Stomach (tissue), 4 donors: ENCODE measurements at regions not wholly inside any gene's neighbourhood (a gene's known extent, or its start where the extent isn't known, plus 50 kb on each side); places are given as distances from the start of the nearest gene placed in this dataset.

Source experiments
- CTCF ChIP-seq, 7 experiments: fragments of 450-650 bp in 4 of 7; fragments of 200-600 bp in 3 of 7; sonication (generic) in 3 of 7; IDR thresholded peaks; one replicate each; pipeline ENCODE4 v1.5.1; 2016 to 2019; ENCODE audit warnings: antibody characterized with exemption in 7 of 7, control low read depth in 2 of 7, mild to moderate bottlenecking in 1 of 7
- POLR2AphosphoS5 ChIP-seq, 3 donors: sonication (generic); formaldehyde crosslinking; IDR thresholded peaks; one replicate each; pipeline ENCODE4 v1.6.1; 2016; ENCODE audit warnings: antibody characterized with exemption in 3 of 3

DNA sequence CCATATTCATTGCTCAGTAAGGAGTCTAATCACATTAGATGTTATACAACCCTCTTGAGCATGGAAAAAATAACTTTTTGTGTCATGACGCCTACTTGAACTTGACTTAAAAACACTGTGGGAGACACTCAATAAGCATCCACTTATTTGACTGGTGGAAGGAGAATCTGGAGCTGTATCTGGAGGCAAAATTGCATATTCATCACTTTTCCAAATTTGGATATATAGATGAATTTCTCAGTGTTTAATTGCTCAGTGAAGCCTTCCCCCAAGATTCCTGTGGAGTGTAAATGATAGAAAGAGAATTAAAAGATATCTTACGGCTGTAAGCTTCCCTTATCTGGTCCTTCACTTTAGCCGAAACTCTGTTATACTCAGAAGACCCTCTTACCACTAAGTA lies 610.7 kb upstream of the ADGRL2 start:
- TF ChIP-seq POLR2AphosphoS5 (IDR thresholded peaks at IDR 0.05) (no peak), CTCF (IDR thresholded peaks at IDR 0.05) (no peak)
